Suprapubic skin (tissue), 4 donors: ENCODE measurements at regions not wholly inside any gene's neighbourhood (a gene's known extent, or its start where the extent isn't known, plus 50 kb on each side); places are given as distances from the start of the nearest gene placed in this dataset.

Experiments used
- DNase-seq, 2 donors: peaks; one replicate each; pipeline ENCODE4 v3.0.0-alpha.2; 2019; ENCODE audit warnings: low spot score in 2 of 2
- H3K27ac ChIP-seq: fragments of 200-600 bp; sonication (generic); one replicate; pipeline ENCODE4 v1.5.1; 2019
- H3K27me3 ChIP-seq: fragments of 200-600 bp; sonication (generic); one replicate; pipeline ENCODE4 v1.5.1; 2019
- H3K36me3 ChIP-seq: fragments of 200-600 bp; sonication (generic); one replicate; pipeline ENCODE4 v1.5.1; 2019
- H3K4me1 ChIP-seq: fragments of 200-600 bp; sonication (generic); one replicate; pipeline ENCODE4 v1.5.1; 2019
- H3K4me3 ChIP-seq: fragments of 200-600 bp; sonication (generic); one replicate; pipeline ENCODE4 v1.5.1; 2019; ENCODE audit warnings: mild to moderate bottlenecking
- H3K9me3 ChIP-seq: fragments of 200-600 bp; sonication (generic); one replicate; pipeline ENCODE4 v1.5.1; 2019
- EP300 ChIP-seq: sonication (generic); formaldehyde crosslinking; IDR thresholded peaks from one replicate; pipeline ENCODE4 v1.6.1; 2017; ENCODE audit warnings: antibody characterized with exemption
- POLR2A ChIP-seq, 2 donors: fragments of 450-650 bp; IDR thresholded peaks; one replicate each; pipeline ENCODE4 v1.6.1; 2017; ENCODE audit warnings: antibody characterized with exemption in 2 of 2, mild to moderate bottlenecking in 2 of 2, moderate library complexity in 2 of 2
- POLR2AphosphoS5 ChIP-seq, 3 donors: sonication (generic); formaldehyde crosslinking; IDR thresholded peaks; one replicate each; pipeline ENCODE4 v1.6.1; 2017; ENCODE audit warnings: antibody characterized with exemption in 3 of 3
- WGBS: methylation state at CpG from one replicate; pipeline ENCODE4 v1.1.5; 2018; 5-methylcytosine and 5-hydroxymethylcytosine counted together
- TF ChIP-seq, protein P1 (sequence below), 2 donors: fragments of 200-600 bp in 1 of 2; fragments of 450-650 bp in 1 of 2; sonication (generic) in 1 of 2; IDR thresholded peaks; one replicate each; pipeline ENCODE4 v1.5.1; 2016 to 2019; ENCODE audit warnings: antibody characterized with exemption in 2 of 2, mild to moderate bottlenecking in 1 of 2, moderate library complexity in 1 of 2

DNA sequence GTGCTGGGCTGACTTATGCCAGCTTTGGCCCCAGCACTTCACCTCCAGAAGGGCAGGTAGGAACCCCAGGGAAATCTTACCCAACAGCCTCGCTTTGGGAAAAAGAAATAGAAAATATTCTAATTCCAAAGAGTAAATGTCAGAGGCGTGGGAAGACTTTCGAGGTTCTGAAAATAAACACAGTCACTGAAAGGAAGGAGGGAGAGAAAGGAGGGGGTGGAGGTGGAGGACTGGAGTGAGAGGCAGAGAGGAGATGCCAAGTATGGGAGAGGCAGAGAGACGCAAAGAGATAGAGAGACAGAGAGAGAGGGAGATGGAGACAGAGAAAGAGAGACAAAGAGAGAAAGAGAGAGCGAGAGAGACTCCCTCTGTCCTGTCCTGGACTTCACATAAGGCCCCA is 395.0 kb downstream of the PTPRU start:
- WGBS, result 60% methylated on average over 5 of the region's 5 CpGs
- Histone ChIP-seq H3K27me3 (peaks cover 3% of the 10 kb centered on the region), H3K9me3 (no peaks in the 10 kb centered on the region), H3K4me1 (no peaks in the 10 kb centered on the region), H3K27ac (no peak overlapping the region), H3K36me3 (no peaks in the 10 kb centered on the region), H3K4me3 (no peak overlapping the region)
- TF ChIP-seq, protein P1, sequence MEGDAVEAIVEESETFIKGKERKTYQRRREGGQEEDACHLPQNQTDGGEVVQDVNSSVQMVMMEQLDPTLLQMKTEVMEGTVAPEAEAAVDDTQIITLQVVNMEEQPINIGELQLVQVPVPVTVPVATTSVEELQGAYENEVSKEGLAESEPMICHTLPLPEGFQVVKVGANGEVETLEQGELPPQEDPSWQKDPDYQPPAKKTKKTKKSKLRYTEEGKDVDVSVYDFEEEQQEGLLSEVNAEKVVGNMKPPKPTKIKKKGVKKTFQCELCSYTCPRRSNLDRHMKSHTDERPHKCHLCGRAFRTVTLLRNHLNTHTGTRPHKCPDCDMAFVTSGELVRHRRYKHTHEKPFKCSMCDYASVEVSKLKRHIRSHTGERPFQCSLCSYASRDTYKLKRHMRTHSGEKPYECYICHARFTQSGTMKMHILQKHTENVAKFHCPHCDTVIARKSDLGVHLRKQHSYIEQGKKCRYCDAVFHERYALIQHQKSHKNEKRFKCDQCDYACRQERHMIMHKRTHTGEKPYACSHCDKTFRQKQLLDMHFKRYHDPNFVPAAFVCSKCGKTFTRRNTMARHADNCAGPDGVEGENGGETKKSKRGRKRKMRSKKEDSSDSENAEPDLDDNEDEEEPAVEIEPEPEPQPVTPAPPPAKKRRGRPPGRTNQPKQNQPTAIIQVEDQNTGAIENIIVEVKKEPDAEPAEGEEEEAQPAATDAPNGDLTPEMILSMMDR (IDR thresholded peaks at IDR 0.05), result no peak
- TF ChIP-seq EP300, result no peak
- no peak for TF ChIP-seq POLR2AphosphoS5 (IDR thresholded peaks at IDR 0.05)
- TF ChIP-seq POLR2A (IDR thresholded peaks at IDR 0.05), result no peak
- DNase-seq, result no peak

DNA sequence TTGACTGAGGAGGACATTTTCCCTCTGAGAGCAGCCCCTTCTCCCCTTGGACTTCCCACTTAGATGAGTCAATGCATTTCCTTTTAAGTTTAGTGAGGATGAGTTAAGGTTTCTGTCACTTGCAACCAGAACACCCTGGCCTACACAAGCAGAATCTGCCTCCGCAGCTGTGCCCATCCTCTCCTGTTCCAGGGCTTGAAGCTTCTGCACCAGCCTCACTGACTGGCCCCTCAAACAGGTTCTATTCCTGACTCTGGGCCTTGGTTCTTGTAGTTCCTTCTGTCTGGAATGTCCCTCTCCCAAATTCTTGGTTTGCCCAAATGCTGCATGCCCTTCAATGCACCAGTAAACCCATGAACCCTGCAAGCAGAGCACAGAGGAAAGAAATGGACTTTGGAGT is 394.4 kb downstream of the PTPRU start:
- 100% methylated on average over 1 of the region's 1 CpG for WGBS

DNA sequence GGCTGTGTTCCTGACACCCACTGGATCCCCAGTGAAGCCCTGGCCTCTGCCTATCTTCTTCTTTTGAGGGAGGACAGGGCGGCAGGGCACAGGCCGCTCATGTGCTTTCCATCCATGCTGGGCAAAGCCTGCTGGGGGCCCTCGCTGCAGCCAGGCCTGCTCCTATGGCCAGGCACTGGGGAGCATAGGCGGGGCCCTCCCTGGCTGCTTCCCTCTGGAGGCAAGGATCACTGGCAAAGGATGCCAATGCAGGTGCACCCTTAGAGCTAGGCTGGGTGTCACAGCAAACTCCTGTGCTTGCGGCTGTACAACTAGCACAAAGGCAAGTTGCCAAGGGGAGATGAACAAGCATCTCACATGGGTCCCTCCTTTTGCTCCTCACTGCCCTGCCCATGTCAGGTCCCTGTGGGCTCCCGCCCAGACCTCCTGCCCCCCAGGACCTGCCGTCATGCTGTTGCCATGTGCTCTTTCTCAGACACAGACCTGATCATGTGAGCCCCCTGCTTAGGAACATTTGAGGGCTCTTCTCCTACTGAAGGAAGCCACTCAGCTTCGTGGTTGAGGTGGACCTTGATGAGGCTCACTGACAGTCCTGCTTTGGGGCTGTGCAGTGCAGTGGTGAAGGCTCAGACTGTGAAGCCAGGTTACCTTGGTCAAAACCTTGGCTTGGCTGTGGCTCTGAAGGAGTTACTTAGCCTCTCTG is 393.6 kb downstream of the PTPRU start:
- no peak overlapping the region for H3K4me3 ChIP-seq
- DNase-seq, result peak in 1 of 2 donors; percentile 65
- no peaks in the 10 kb centered on the region for H3K9me3 ChIP-seq
- no peaks in the 10 kb centered on the region for H3K36me3 ChIP-seq
- 86% methylated on average over 6 of the region's 8 CpGs for WGBS
- peaks cover 8% of the 10 kb centered on the region for H3K27me3 ChIP-seq
- no peak for TF ChIP-seq EP300
- no peak for TF ChIP-seq POLR2AphosphoS5 (IDR thresholded peaks at IDR 0.05)
- no peak for TF ChIP-seq POLR2A (IDR thresholded peaks at IDR 0.05)
- TF ChIP-seq, protein P1 (IDR thresholded peaks at IDR 0.05), result no peak
- H3K27ac ChIP-seq, result no peak overlapping the region
- no peaks in the 10 kb centered on the region for H3K4me1 ChIP-seq

More for the DNA sequence above, 394.4 kb downstream of the PTPRU start:
- Histone ChIP-seq H3K9me3 (no peaks in the 10 kb centered on the region), H3K27ac (no peak overlapping the region), H3K4me1 (no peaks in the 10 kb centered on the region), H3K36me3 (no peaks in the 10 kb centered on the region), H3K27me3 (peaks cover 7% of the 10 kb centered on the region), H3K4me3 (no peak overlapping the region)
- peak in 1 of 2 donors; percentile 35 for DNase-seq
- TF ChIP-seq POLR2AphosphoS5 (IDR thresholded peaks at IDR 0.05) (no peak), POLR2A (IDR thresholded peaks at IDR 0.05) (no peak), EP300 (no peak)
- TF ChIP-seq, protein P1 (IDR thresholded peaks at IDR 0.05), result no peak

DNA sequence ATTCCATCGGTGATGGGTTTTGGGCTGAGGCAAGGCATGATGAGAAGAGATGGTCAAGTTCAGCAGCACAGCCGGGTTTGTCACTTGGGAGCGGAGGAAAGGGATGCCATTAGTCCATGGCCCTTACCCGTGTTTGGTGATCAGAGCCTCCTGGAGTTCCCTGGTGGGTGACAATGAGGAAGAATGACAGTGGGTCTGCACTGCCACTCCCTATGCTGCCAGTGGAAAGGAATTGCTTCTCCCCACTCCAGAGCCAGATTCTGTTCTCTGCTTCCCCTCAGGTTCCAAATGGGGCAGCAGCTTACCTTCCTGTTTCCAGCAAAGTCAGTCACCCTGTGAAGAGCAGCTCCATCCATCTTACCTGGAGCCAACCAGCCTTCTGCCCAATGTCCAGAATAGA is 393.1 kb downstream of the PTPRU start:
- no peak for TF ChIP-seq EP300
- no peaks in the 10 kb centered on the region for H3K9me3 ChIP-seq
- no peaks in the 10 kb centered on the region for H3K4me1 ChIP-seq
- WGBS, result 73% methylated on average over 4 of the region's 4 CpGs
- H3K4me3 ChIP-seq, result no peak overlapping the region
- H3K36me3 ChIP-seq, result no peaks in the 10 kb centered on the region
- H3K27ac ChIP-seq, result no peak overlapping the region
- DNase-seq, result peak in 1 of 2 donors; percentile 43
- H3K27me3 ChIP-seq, result peaks cover 8% of the 10 kb centered on the region

DNA sequence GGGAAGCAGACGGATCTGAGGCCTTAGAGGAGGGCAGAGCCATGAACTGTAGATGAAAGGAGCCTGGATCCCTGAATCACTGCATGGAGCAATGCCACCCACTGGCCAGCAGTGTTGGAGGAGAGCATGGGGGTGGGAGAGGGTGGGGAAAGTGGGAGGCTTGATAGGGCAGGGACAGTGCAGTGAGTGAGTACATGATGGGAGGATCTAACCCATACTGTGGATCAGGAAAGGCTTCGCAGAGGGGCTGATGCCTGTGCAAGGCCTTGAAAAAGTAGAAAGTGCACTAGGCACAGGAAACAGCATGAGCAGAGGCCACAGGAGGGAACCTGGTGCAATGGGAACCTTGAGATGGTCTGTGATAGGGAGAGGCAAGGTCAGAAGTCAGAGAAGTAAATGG is 391.9 kb downstream of the PTPRU start:
- DNase-seq, result no peak
- Histone ChIP-seq H3K4me3 (no peak overlapping the region), H3K4me1 (no peaks in the 10 kb centered on the region), H3K9me3 (no peaks in the 10 kb centered on the region), H3K27ac (no peak overlapping the region), H3K27me3 (peaks cover 12% of the 10 kb centered on the region), H3K36me3 (no peaks in the 10 kb centered on the region)
- TF ChIP-seq EP300 (no peak), POLR2A (IDR thresholded peaks at IDR 0.05) (no peak), POLR2AphosphoS5 (IDR thresholded peaks at IDR 0.05) (no peak)
- TF ChIP-seq, protein P1 (IDR thresholded peaks at IDR 0.05), result no peak
- 85% methylated on average over 2 of the region's 2 CpGs for WGBS

DNA sequence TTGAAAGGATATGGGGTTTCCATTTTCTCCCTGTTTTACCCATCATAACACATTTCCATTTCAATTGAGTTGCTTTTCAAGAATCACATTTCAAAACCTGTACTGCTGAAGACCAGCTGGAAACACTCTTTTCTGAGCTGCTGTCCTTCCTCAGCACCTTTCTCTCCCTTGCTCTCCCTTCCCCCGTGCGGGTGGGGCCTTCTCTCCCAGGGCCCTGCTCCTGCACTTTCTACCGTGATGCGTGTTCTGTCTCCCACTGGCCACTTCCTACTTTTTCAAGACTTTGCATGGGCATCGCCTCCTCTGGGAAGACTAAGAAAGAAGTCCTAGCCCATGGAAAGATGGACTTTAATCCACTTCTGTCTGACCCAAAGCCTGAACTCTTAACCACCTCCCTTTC is 390.4 kb downstream of the PTPRU start:
- 87% methylated on average over 5 of the region's 5 CpGs for WGBS
- Histone ChIP-seq H3K9me3 (no peaks in the 10 kb centered on the region), H3K27ac (no peak overlapping the region), H3K4me1 (no peaks in the 10 kb centered on the region), H3K4me3 (no peak overlapping the region), H3K27me3 (peaks cover 18% of the 10 kb centered on the region), H3K36me3 (no peaks in the 10 kb centered on the region)
- DNase-seq, result no peak
- no peak for TF ChIP-seq POLR2AphosphoS5 (IDR thresholded peaks at IDR 0.05)
- TF ChIP-seq EP300, result no peak
- TF ChIP-seq, protein P1 (IDR thresholded peaks at IDR 0.05), result no peak
- no peak for TF ChIP-seq POLR2A (IDR thresholded peaks at IDR 0.05)
